ENCODE measurements at regions not wholly inside any gene's neighbourhood (a gene's known extent, or its start where the extent isn't known, plus 50 kb on each side); places are given as distances from the start of the nearest gene placed in this dataset.
"Not testable (repeated sequence)": the region's sequence is repeated elsewhere in the genome, so short reads cannot be mapped to it uniquely, and the experiment has no call there.

DNA sequence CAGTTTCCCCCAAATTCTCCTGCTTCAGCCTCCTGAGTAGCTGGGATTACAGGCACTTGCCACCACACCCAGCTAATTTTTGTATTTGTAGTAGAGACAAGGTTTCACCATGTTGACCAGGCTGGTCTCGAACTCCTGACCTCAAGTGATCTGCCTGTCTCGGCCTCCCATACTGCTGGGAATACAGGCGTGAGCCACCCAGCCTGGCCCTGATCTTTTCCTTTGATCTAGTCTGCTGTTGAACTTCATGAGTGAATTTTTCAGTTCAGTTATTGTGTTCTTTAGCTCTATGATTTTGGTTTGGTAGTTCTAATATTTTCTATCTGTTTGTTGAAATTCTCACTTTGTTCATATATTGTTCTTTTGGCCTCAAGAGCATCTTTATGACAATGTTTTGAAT lies 83.4 kb upstream of the RAP2C start:
- DNase-seq; intact Hi-C loops (cut with DNase I); ATAC-seq (ENCODE audit: poor library complexity): not testable (repeated sequence)

DNA sequence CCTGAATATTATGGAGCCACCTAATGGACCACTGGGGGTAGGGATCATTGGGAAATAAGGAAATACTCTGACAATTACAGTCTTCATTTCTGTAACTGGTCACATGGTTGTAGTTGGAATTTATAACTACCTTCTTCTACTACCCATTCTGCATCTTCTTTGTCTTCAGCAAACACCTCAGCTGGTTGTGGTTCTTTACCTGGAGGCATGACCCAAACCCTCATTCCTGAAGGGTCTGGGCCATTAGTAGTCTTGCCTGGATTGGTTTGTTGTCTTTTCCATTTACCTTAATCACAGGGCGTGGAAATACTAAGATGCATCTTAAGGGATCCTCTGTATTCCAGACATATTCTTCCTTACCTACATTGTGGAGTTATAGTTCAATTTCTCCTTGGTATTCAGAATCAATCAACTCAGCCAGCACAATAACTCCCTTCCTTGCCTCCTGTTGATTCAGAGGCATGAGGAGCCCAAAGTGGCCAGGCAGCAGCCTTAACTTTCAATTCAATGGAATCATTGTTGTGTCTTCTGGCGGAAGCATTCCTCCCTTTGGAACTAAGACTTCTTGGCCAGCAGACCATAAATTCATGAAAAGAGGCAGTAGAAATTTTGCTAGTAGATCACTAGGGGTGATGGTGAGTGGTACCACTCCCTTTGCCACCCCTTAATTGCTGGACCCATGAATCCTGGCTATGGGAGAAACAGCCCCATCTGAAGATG lies 75.7 kb upstream of the RAP2C start:
- ATAC-seq (ENCODE audit: poor library complexity), result no peak
- no peak for DNase-seq
- intact Hi-C loops (cut with DNase I), result no loop called here

DNA sequence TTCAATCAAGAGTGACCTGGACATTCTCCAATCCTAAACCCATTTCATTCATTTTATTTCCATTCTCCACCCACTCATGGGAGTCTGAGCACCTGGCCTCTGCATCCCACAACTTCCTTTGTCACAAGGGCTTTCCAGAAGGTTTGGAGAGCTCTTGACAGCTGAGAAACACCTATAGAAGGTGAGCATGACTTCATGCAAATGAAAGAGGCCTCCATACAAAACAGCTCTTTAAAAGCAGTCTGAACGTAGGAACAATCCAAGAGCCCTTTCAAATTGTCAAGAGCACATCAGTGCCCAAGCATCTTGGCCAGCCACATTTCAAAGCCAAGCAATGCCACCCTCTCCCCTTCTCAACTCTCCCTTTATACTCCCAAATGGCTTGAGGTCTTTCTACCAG lies 74.9 kb upstream of the RAP2C start:
- intact Hi-C loops (cut with DNase I), result no loop called here
- no peak for ATAC-seq (ENCODE audit: poor library complexity)
- DNase-seq, result no peak

- peak; percentile 77 for ATAC-seq (ENCODE audit: poor library complexity)
Observed at GRCh38 chrX:132292793-132293192, 73.5 kb upstream of the RAP2C start.

DNA sequence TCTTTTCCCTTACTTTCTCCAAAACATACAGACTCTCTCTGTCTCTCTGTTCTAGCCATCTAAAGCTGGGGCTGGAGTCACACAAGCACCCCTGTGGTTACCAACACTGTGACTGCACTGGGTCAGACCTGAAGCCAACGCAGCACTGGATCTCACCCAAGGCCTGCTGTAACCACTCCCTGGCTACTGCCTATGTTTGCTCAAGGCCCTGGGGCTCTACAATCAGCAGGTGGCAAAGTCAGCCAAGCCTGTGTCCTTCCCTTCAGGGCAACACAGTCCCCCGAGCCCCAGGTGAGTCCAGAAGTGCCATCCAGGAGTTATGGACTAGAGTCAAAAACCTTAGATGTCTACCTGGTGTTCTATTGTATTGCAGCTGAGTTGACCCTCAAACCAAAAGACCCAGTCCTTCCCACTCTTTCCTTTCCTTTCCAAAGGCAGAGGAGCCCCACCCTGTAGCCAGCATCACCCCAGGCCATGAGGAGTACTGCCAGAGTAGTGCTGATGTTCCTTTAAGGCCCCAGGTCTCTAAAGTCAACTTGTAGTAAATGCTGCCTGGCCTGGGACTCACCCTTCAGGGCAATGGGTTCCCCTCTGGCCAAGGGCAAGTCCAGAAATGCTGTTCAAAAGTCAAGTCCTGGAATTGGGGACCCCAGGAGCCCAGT lies 58.8 kb upstream of the RAP2C start:
- ATAC-seq (ENCODE audit: poor library complexity) (no peak), DNase-seq (no peak)
- intact Hi-C loops (cut with DNase I), result no loop called here

More at GRCh38 chrX:132292793-132293192, 73.5 kb upstream of the RAP2C start:
- intact Hi-C loops (cut with DNase I), result no loop called here
- no peak for DNase-seq

DNA sequence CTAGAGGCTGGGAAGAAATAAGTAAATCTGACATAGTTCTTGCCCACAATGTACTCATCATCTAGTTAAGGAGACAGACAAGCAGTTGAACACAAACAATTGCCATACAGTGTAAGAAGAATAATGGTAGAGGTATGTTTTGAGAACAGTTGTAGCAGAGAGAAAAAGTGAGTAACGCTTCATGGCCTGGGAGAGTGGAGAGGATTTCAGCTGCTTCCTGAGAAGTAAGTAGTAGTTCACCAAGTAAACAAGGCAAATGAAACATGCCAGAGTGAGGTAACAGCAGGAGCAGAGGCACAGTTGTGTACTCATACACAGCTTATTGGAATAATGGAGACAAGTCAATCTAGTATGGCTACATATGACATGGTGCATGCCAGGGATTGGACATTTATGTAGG lies 53.6 kb upstream of the RAP2C start:
- intact Hi-C loops (cut with DNase I), result no loop called here
- no peak for ATAC-seq (ENCODE audit: poor library complexity)

GRCh38 chrX:132271311-132271778 lies 52.1 kb upstream of the RAP2C start:
- DNase-seq (no peak), ATAC-seq (ENCODE audit: poor library complexity) (peak; percentile 78)
- intact Hi-C loops (cut with DNase I), result no loop called here

More for the DNA sequence above, 53.6 kb upstream of the RAP2C start:
- no peak for DNase-seq

- DNase-seq (peak; percentile 35), ATAC-seq (ENCODE audit: poor library complexity) (peak; percentile 93)
- intact Hi-C loops (cut with DNase I), result no loop called here
Observed at GRCh38 chrX:132270699-132271098, 51.5 kb upstream of the RAP2C start.

DNA sequence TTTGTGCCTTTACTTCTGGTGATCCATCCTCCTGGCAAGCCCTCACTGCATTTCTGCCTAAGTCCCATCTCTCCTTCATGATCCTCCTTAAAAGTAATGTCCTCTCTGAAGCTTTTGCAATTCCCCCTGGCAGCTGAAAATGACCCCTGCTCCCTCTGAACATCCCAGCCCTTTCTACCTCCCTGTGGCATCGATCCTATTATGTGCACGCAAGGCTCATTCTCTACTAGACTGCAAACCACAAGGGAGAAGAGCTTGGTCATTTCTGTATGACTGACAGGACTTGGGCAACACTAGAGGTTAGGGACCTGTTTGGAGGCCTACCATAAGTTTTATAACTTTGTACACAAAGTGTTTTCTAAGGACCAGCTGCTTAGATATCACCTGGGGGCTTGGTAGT lies 50.8 kb upstream of the RAP2C start:
- DNase-seq (no peak), ATAC-seq (ENCODE audit: poor library complexity) (peak; percentile 22)
- intact Hi-C loops (cut with DNase I), result no loop called here

Measured in Right ventricle myocardium superior (tissue), 1 donor.